Endodermal cell (in vitro differentiated cells): ENCODE measurements at regions not wholly inside any gene's neighbourhood (a gene's known extent, or its start where the extent isn't known, plus 50 kb on each side); places are given as distances from the start of the nearest gene placed in this dataset.
"Not testable (repeated sequence)": the region's sequence is repeated elsewhere in the genome, so short reads cannot be mapped to it uniquely, and the experiment has no call there.

Experiments
- DNase-seq: peaks from one replicate; pipeline ENCODE4 v3.0.0-alpha.2; 2017
- H3K27ac ChIP-seq: 2 replicates; pipeline ENCODE4 v1.5.1; 2013; ENCODE audit warnings: mild to moderate bottlenecking, low read depth, low read length, moderate library complexity
- H3K27me3 ChIP-seq: 2 replicates; pipeline ENCODE4 v1.6.1; 2013; ENCODE audit warnings: mild to moderate bottlenecking, low read length, moderate library complexity; ENCODE audit not compliant: insufficient read depth, control insufficient read depth, poor library complexity, severe bottlenecking
- H3K36me3 ChIP-seq: 2 replicates; pipeline ENCODE4 v1.7.0; 2013; ENCODE audit warnings: mild to moderate bottlenecking, low read length, moderate library complexity; ENCODE audit not compliant: control insufficient read depth, insufficient read depth
- H3K4me1 ChIP-seq: one replicate; pipeline ENCODE4 v1.7.0; 2013; ENCODE audit warnings: low read length; ENCODE audit not compliant: control insufficient read depth, insufficient read depth
- H3K4me3 ChIP-seq: 2 replicates; pipeline ENCODE4 v1.5.1; 2013; ENCODE audit warnings: mild to moderate bottlenecking, low read length, moderate library complexity
- H3K9ac ChIP-seq: 2 replicates; pipeline ENCODE4 v1.6.1; 2013; ENCODE audit warnings: mild to moderate bottlenecking, low read length, moderate library complexity; ENCODE audit not compliant: poor library complexity, severe bottlenecking; ENCODE audit errors: extremely low read depth
- H3K9me3 ChIP-seq: 2 replicates; pipeline ENCODE4 v1.6.1; 2013; ENCODE audit warnings: mild to moderate bottlenecking, low read length, moderate library complexity; ENCODE audit not compliant: control insufficient read depth
- H3K27ac Mint-ChIP-seq: 2 replicates; pipeline ENCODE4 v1.8.0; 2020; ENCODE audit warnings: mixed read lengths
- H3K27me3 Mint-ChIP-seq: 2 replicates; pipeline ENCODE4 v1.8.0; 2021; ENCODE audit warnings: mild to moderate bottlenecking, mixed read lengths; ENCODE audit not compliant: insufficient read depth
- H3K36me3 Mint-ChIP-seq: 2 replicates; pipeline ENCODE4 v1.8.0; 2020; ENCODE audit warnings: low read depth, mixed read lengths
- H3K4me1 Mint-ChIP-seq: 2 replicates; pipeline ENCODE4 v1.8.0; 2020; ENCODE audit warnings: mixed read lengths
- H3K4me3 Mint-ChIP-seq: 2 replicates; pipeline ENCODE4 v1.8.0; 2020; ENCODE audit warnings: mild to moderate bottlenecking, moderate library complexity, mixed read lengths
- H3K9me3 Mint-ChIP-seq: 2 replicates; pipeline ENCODE4 v1.8.0; 2020; ENCODE audit warnings: mild to moderate bottlenecking, mixed read lengths
- CTCF ChIP-seq: fragments of 200-600 bp; sonication (generic); conservative IDR thresholded peaks from 2 replicates; pipeline ENCODE4 v1.5.0; 2021; ENCODE audit warnings: antibody characterized with exemption, mild to moderate bottlenecking
- WGBS, 2 experiments: methylation state at CpG; one replicate each; pipeline versions ENCODE4 v1.1.5 to v1.1.7; 2013; ENCODE audit warnings: missing lambda C conversion rate in 2 of 2, mixed read lengths in 1 of 2; ENCODE audit not compliant: insufficient coverage in 1 of 2, insufficient read length in 1 of 2; 5-methylcytosine and 5-hydroxymethylcytosine counted together

GRCh38 chr21:25531538-25532250 lies 75.6 kb downstream of the MRPL39 start:
- not testable (repeated sequence) for H3K27ac Mint-ChIP-seq, H3K27ac ChIP-seq, H3K27me3 Mint-ChIP-seq, H3K9ac ChIP-seq, H3K36me3 Mint-ChIP-seq, H3K9me3 Mint-ChIP-seq, H3K27me3 ChIP-seq, H3K4me1 ChIP-seq, H3K4me3 Mint-ChIP-seq, H3K4me3 ChIP-seq, H3K4me1 Mint-ChIP-seq, H3K9me3 ChIP-seq, H3K36me3 ChIP-seq, DNase-seq
- WGBS, 2 experiments, result 90 to 100% methylated on average over 7 to 12 of the region's 12 CpGs

GRCh38 chr21:25528515-25528914 lies 78.8 kb downstream of the MRPL39 start:
- H3K27me3 ChIP-seq, result no peaks in the 10 kb centered on the region
- Mint-ChIP-seq H3K4me3 (no peak overlapping the region), H3K4me1 (no peaks in the 10 kb centered on the region), H3K27me3 (no peaks in the 10 kb centered on the region), H3K36me3 (no peaks in the 10 kb centered on the region), H3K9me3 (no peaks in the 10 kb centered on the region), H3K27ac (no peak overlapping the region)
- TF ChIP-seq CTCF, result no peak
- no peaks in the 10 kb centered on the region for H3K9me3 ChIP-seq
- H3K36me3 ChIP-seq, result no peaks in the 10 kb centered on the region
- 60% methylated on average over 1 of the region's 2 CpGs; no CpG with 5 or more reads in 1 of the 2 experiments for WGBS, 2 experiments
- no peaks in the 10 kb centered on the region for H3K4me1 ChIP-seq
- H3K9ac ChIP-seq, result no peak overlapping the region
- H3K27ac ChIP-seq, result no peak overlapping the region
- H3K4me3 ChIP-seq, result no peak overlapping the region
- no peak for DNase-seq

- Mint-ChIP-seq H3K27ac (peak overlapping the region; percentile 4), H3K27me3 (no peaks in the 10 kb centered on the region), H3K36me3 (no peaks in the 10 kb centered on the region), H3K4me1 (peaks cover 8% of the 10 kb centered on the region), H3K9me3 (no peaks in the 10 kb centered on the region), H3K4me3 (no peak overlapping the region)
- Histone ChIP-seq H3K4me3 (no peak overlapping the region), H3K9me3 (no peaks in the 10 kb centered on the region), H3K36me3 (no peaks in the 10 kb centered on the region), H3K27me3 (no peaks in the 10 kb centered on the region), H3K9ac (no peak overlapping the region), H3K4me1 (no peaks in the 10 kb centered on the region), H3K27ac (no peak overlapping the region)
- DNase-seq, result peak; percentile 71
- 75 to 78% methylated on average over 2 to 3 of the region's 3 CpGs for WGBS, 2 experiments
- no peak for TF ChIP-seq CTCF
Measured at GRCh38 chr21:25518491-25518911, 88.8 kb downstream of the MRPL39 start.
